ENCODE measurements at regions not wholly inside any gene's neighbourhood (a gene's known extent, or its start where the extent isn't known, plus 50 kb on each side); places are given as distances from the start of the nearest gene placed in this dataset.
"Not testable (repeated sequence)": the region's sequence is repeated elsewhere in the genome, so short reads cannot be mapped to it uniquely, and the experiment has no call there.

GRCh38 chr9:24073007-24073592 lies 247.1 kb upstream of the ELAVL2 start:
- DNase-seq (ENCODE audit: low read depth, low spot score), result no peak

GRCh38 chr9:24071716-24072115 lies 245.7 kb upstream of the ELAVL2 start:
- no peak for DNase-seq (ENCODE audit: low read depth, low spot score)

GRCh38 chr9:24071091-24071490 lies 245.1 kb upstream of the ELAVL2 start:
- no peak for DNase-seq (ENCODE audit: low read depth, low spot score)

GRCh38 chr9:24067107-24067506 lies 241.1 kb upstream of the ELAVL2 start:
- not testable (repeated sequence) for DNase-seq (ENCODE audit: low read depth, low spot score)

- no peak for DNase-seq (ENCODE audit: low read depth, low spot score)
These were observed 233.6 kb upstream of the ELAVL2 start for GRCh38 chr9:24059651-24060050.

- DNase-seq (ENCODE audit: low read depth, low spot score), result no peak
These were observed 225.5 kb upstream of the ELAVL2 start for GRCh38 chr9:24051587-24051986.

- not testable (repeated sequence) for DNase-seq (ENCODE audit: low read depth, low spot score)
These were observed 224.2 kb upstream of the ELAVL2 start for GRCh38 chr9:24050239-24050638.

GRCh38 chr9:24045150-24045549 lies 219.1 kb upstream of the ELAVL2 start:
- no peak for DNase-seq (ENCODE audit: low read depth, low spot score)

GRCh38 chr9:24044576-24044975 lies 218.5 kb upstream of the ELAVL2 start:
- DNase-seq (ENCODE audit: low read depth, low spot score), result no peak

GRCh38 chr9:24041160-24041690 lies 215.2 kb upstream of the ELAVL2 start:
- no peak for DNase-seq (ENCODE audit: low read depth, low spot score)

GRCh38 chr9:24036459-24036858 lies 210.4 kb upstream of the ELAVL2 start:
- no peak for DNase-seq (ENCODE audit: low read depth, low spot score)

GRCh38 chr9:24035816-24036215 lies 209.8 kb upstream of the ELAVL2 start:
- DNase-seq (ENCODE audit: low read depth, low spot score), result no peak

- no peak for DNase-seq (ENCODE audit: low read depth, low spot score)
These were observed 185.8 kb upstream of the ELAVL2 start for GRCh38 chr9:24011881-24012280.

- no peak for DNase-seq (ENCODE audit: low read depth, low spot score)
These were observed 185.1 kb upstream of the ELAVL2 start for GRCh38 chr9:24011009-24011717.

- DNase-seq (ENCODE audit: low read depth, low spot score), result no peak
These were observed 183.3 kb upstream of the ELAVL2 start for GRCh38 chr9:24009322-24009721.

GRCh38 chr9:24007185-24007584 lies 181.1 kb upstream of the ELAVL2 start:
- DNase-seq (ENCODE audit: low read depth, low spot score), result no peak

GRCh38 chr9:23991874-23992273 lies 165.8 kb upstream of the ELAVL2 start:
- not testable (repeated sequence) for DNase-seq (ENCODE audit: low read depth, low spot score)

- no peak for DNase-seq (ENCODE audit: low read depth, low spot score)
These were observed 153.5 kb upstream of the ELAVL2 start for GRCh38 chr9:23979491-23979890.

GRCh38 chr9:23962101-23962500 lies 136.1 kb upstream of the ELAVL2 start:
- DNase-seq (ENCODE audit: low read depth, low spot score), result no peak

- no peak for DNase-seq (ENCODE audit: low read depth, low spot score)
These were observed 119.9 kb upstream of the ELAVL2 start for GRCh38 chr9:23945897-23946296.

GRCh38 chr9:23941051-23941450 lies 115.0 kb upstream of the ELAVL2 start:
- no peak for DNase-seq (ENCODE audit: low read depth, low spot score)

- no peak for DNase-seq (ENCODE audit: low read depth, low spot score)
These were observed 112.9 kb upstream of the ELAVL2 start for GRCh38 chr9:23938908-23939307.

GRCh38 chr9:23934291-23934906 lies 108.4 kb upstream of the ELAVL2 start:
- no peak for DNase-seq (ENCODE audit: low read depth, low spot score)

Measured in astrocyte of the hippocampus (primary cell).